Endothelial cell of umbilical vein (primary cell): ENCODE measurements at regions not wholly inside any gene's neighbourhood (a gene's known extent, or its start where the extent isn't known, plus 50 kb on each side); places are given as distances from the start of the nearest gene placed in this dataset.

Source experiments
- CTCF ChIP-seq, 2 donors: IDR thresholded peaks; 1 replicate in 1 of 2; 2 replicates in 1 of 2; pipeline ENCODE4 v1.5.1; 2011; ENCODE audit warnings: low read length in 2 of 2, mild to moderate bottlenecking in 2 of 2, moderate library complexity in 2 of 2, control low read depth in 1 of 2, inconsistent platforms in 1 of 2, low read depth in 1 of 2; ENCODE audit not compliant: insufficient read depth in 1 of 2; ENCODE audit errors: extremely low read depth in 1 of 2
- EZH2 ChIP-seq: IDR thresholded peaks from 2 replicates; pipeline ENCODE4 v1.6.1; 2012; ENCODE audit warnings: borderline replicate concordance, low read depth, mild to moderate bottlenecking, moderate library complexity, low read length, inconsistent platforms; ENCODE audit not compliant: severe bottlenecking
- GATA2 ChIP-seq: IDR thresholded peaks from 2 replicates; pipeline ENCODE4 v1.7.0; 2011; ENCODE audit warnings: low read depth, mild to moderate bottlenecking, moderate library complexity, mixed read lengths, low read length; ENCODE audit not compliant: insufficient read length, insufficient read depth
- POLR2A ChIP-seq: IDR thresholded peaks from 2 replicates; pipeline ENCODE4 v1.6.1; 2012; ENCODE audit warnings: low read depth, mild to moderate bottlenecking, control low read depth, low read length

GRCh38 chr2:81937944-81938343 is 1633.4 kb upstream of the LRRTM1 start:
- TF ChIP-seq CTCF (IDR thresholded peaks at IDR 0.05; ENCODE audit: extremely low read depth in 1 of 2, insufficient read depth in 1 of 2, low read depth in 1 of 2, low read length in 2 of 2) (no peak), EZH2 (no peak), GATA2 (no peak), POLR2A (no peak)
